GM12878 (cell line): ENCODE measurements at regions not wholly inside any gene's neighbourhood (a gene's known extent, or its start where the extent isn't known, plus 50 kb on each side); places are given as distances from the start of the nearest gene placed in this dataset.
A peak's percentile ranks its signal among the peaks of the same experiment; 100 is the strongest.

Experiments
- ATAC-seq: fragments of 200-7000 bp; cut with Tn5 transposase; 3 replicates; pipeline ENCODE4 v1.9.1; 2020; ENCODE audit warnings: mild to moderate bottlenecking, moderate library complexity
- BruUV-seq: library from RNA; stranded (reverse); fragments of 400-500 nt; replicated peaks from 2 replicates; lab custom pipeline; 2021; lab: Mats Ljungman, UMichigan
- CTCF ChIA-PET: fragments of 300-600 bp; sonication (Branson Sonifier 250); formaldehyde crosslinking; extraction: SDS; loops from one replicate; lab custom pipeline; 2021; ENCODE audit warnings: inconsistent platforms; lab: Yijun Ruan, JAX
- POLR2A ChIA-PET: fragments of 350-600 bp; formaldehyde crosslinking; extraction: SDS; loops from one replicate; lab custom pipeline; 2021; ENCODE audit warnings: inconsistent platforms; lab: Charles Lee
- RAD21 ChIA-PET: fragments of 300-600 bp; sonication (Branson Sonifier 250); formaldehyde crosslinking; loops from one replicate; lab custom pipeline; 2023; ENCODE audit warnings: antibody characterized with exemption; ENCODE audit not compliant: unreplicated experiment; lab: Charles Lee
- SMC1A ChIA-PET: fragments of 300-600 bp; sonication (Branson Sonifier 250); formaldehyde crosslinking; loops from one replicate; lab custom pipeline; 2023; ENCODE audit not compliant: unreplicated experiment, uncharacterized antibody; lab: Charles Lee
- DNase-seq: peaks from one replicate; pipeline ENCODE4 v3.0.0-alpha.2; 2011; ENCODE audit warnings: low read depth, low spot score
- FAIRE-seq: peaks from 3 replicates; lab custom pipeline; 2011; peaks lifted over from hg19 to GRCh38; lab: Jason Lieb, UNC
- H2AFZ ChIP-seq: 2 replicates; pipeline ENCODE4 v1.6.0; 2011; ENCODE audit warnings: low read depth, low read length, control low read depth; ENCODE audit not compliant: control insufficient read depth
- H3K27ac ChIP-seq: 2 replicates; pipeline ENCODE4 v1.5.1; 2011; ENCODE audit warnings: control low read depth; ENCODE audit not compliant: control insufficient read depth, insufficient read depth
- H3K27me3 ChIP-seq, 2 experiments: replicated peaks in 1 of 2; 2 replicates each; pipeline versions ENCODE4 v1.6.0 to v1.6.1; 2011; ENCODE audit warnings: low read length in 1 of 2; ENCODE audit not compliant: control insufficient read depth in 2 of 2, insufficient read depth in 2 of 2
- H3K36me3 ChIP-seq, 2 experiments: 2 replicates each; pipeline ENCODE4 v1.5.1; 2011; ENCODE audit warnings: low read length in 1 of 2; ENCODE audit not compliant: control insufficient read depth in 2 of 2, insufficient read depth in 2 of 2
- H3K4me1 ChIP-seq: 2 replicates; pipeline ENCODE4 v1.6.1; 2011; ENCODE audit warnings: mild to moderate bottlenecking, low read length, moderate library complexity, mixed read lengths; ENCODE audit not compliant: control insufficient read depth, insufficient read depth
- H3K4me2 ChIP-seq: 2 replicates; pipeline ENCODE4 v1.6.0; 2011; ENCODE audit warnings: control low read depth; ENCODE audit not compliant: control insufficient read depth, insufficient read depth
- H3K4me3 ChIP-seq: fragments of 200-600 bp; sonication (generic); 2 replicates; pipeline ENCODE4 v1.5.1; 2016
- H3K79me2 ChIP-seq: 2 replicates; pipeline ENCODE4 v1.6.0; 2011; ENCODE audit warnings: low read length; ENCODE audit not compliant: control insufficient read depth, insufficient read depth
- H3K9ac ChIP-seq: 2 replicates; pipeline ENCODE4 v1.8.0; 2011; ENCODE audit warnings: low read length, control low read depth, mixed read lengths; ENCODE audit not compliant: control insufficient read depth, insufficient read depth
- H3K9me3 ChIP-seq: replicated peaks from 3 replicates; pipeline ENCODE4 v1.5.1; 2011; ENCODE audit warnings: mild to moderate bottlenecking, low read length; ENCODE audit not compliant: control insufficient read depth, insufficient read depth
- H4K20me1 ChIP-seq: 2 replicates; pipeline ENCODE4 v1.6.0; 2011; ENCODE audit not compliant: control insufficient read depth, insufficient read depth
- ATF7 ChIP-seq: fragments of 450-650 bp; IDR thresholded peaks from 2 replicates; pipeline ENCODE4 v1.6.1; 2016; ENCODE audit warnings: low read depth, mild to moderate bottlenecking
- IKZF1 ChIP-seq: fragments of 450-650 bp; conservative IDR thresholded peaks from 2 replicates; pipeline ENCODE4 v1.6.1; 2017; ENCODE audit warnings: antibody characterized with exemption, mild to moderate bottlenecking
- NRF1 ChIP-seq: conservative IDR thresholded peaks from 2 replicates; pipeline ENCODE4 v1.6.1; 2011; ENCODE audit warnings: mild to moderate bottlenecking, low read depth, low read length, improper control_type of control experiment
- POU2F2 ChIP-seq: IDR thresholded peaks from 3 replicates; pipeline ENCODE4 v1.6.1; 2011; ENCODE audit warnings: low read depth, mild to moderate bottlenecking, low read length, borderline replicate concordance
- ZNF207 ChIP-seq: fragments of 450-650 bp; IDR thresholded peaks from 2 replicates; pipeline ENCODE4 v1.6.1; 2014; ENCODE audit warnings: antibody characterized with exemption, mild to moderate bottlenecking, borderline replicate concordance
- WGBS: methylation state at CpG from one replicate; pipeline ENCODE4 v1.1.6; 2016; ENCODE audit warnings: low lambda C conversion rate; ENCODE audit not compliant: insufficient replicate concordance, insufficient coverage; ENCODE audit errors: missing lambda C conversion rate; 5-methylcytosine and 5-hydroxymethylcytosine counted together
- in situ Hi-C: fragments of 300-500 bp; cut with MboI; formaldehyde crosslinking; loops from 9 replicates; pipeline ENCODE4 v1.14.3; 2018; ENCODE audit warnings: mixed read lengths
- intact Hi-C: fragments of 100-400 bp; cut with micrococcal nuclease; formaldehyde crosslinking; loops from one replicate; pipeline ENCODE4 v1.14.2; 2022; ENCODE audit not compliant: unreplicated experiment
- TF ChIP-seq, protein P1 (sequence below): IDR thresholded peaks from 2 replicates; pipeline ENCODE4 v1.6.1; 2011; ENCODE audit warnings: low read depth, mild to moderate bottlenecking, low read length, moderate library complexity, borderline replicate concordance; ENCODE audit errors: extremely low read depth

DNA sequence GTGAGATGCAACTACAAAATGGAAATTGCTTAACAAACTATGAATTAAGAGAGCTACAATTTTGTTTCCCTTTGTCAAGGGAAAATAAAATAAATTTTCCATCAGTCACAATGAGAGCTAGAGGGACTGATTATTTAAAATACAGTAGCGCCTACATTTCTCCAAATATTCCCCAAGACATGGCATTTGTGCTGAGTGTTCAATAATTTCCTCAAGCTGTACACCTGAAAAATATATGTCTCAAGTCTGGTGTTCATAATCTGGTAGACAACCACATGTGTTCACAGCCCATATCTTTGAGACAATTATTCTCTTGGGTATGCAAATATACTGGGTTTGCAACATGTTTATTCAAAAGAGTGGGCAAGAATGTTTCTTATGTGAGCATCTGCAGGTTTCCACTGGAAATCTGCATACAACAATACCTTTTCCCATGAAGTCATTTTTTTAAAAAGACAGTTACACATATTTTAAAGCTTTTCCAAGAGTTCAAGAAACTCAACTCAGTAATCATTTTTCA is 240.1 kb upstream of the VRK2 start:
- H2AFZ ChIP-seq: no peak overlapping the region
- no peaks in the 10 kb centered on the region for H4K20me1 ChIP-seq
- intact Hi-C loops: loop anchor here (5.0 kb wide), 1 partner anchor 76 kb away; no protein-coding TSS in a partner anchor
- SMC1A ChIA-PET: interaction anchor here (0.7 to 4.8 kb wide), 16 partner anchors 8 to 115 kb away, joined by 3 to 33 read pairs (median 5); no protein-coding TSS in a partner anchor
- RAD21 ChIA-PET: interaction anchor here (0.9 to 1.7 kb wide), 4 partner anchors 47 to 99 kb away, joined by 3 to 7 read pairs (median 3); no protein-coding TSS in a partner anchor
- no peak for DNase-seq
- in situ Hi-C loops: no loop called here
- BruUV-seq: no TSS peak
- H3K27ac ChIP-seq: no peak overlapping the region
- no peak overlapping the region for H3K9ac ChIP-seq
- no peak overlapping the region for H3K4me2 ChIP-seq
- H3K9me3 ChIP-seq: no peaks in the 10 kb centered on the region; the same call in 2 of the 3 replicates
- no peaks in the 10 kb centered on the region for H3K27me3 ChIP-seq
- POLR2A ChIA-PET: interaction anchor here (1.2 to 1.4 kb wide), 2 partner anchors 9 to 74 kb away, joined by 4 to 6 read pairs; no protein-coding TSS in a partner anchor
- CTCF ChIA-PET: interaction anchor here (0.7 to 2.8 kb wide), 3 partner anchors 14 to 47 kb away, joined by 3 to 15 read pairs (median 3); no protein-coding TSS in a partner anchor
- H3K36me3 ChIP-seq: no peaks in the 10 kb centered on the region
- H3K4me3 ChIP-seq: no peak overlapping the region
- peaks cover 8% of the 10 kb centered on the region; the same call in 1 of the 2 replicates for H3K4me1 ChIP-seq
- peak; percentile 31; the same call in 2 of the 3 replicates for ATAC-seq
- no peak for FAIRE-seq
- TF ChIP-seq ZNF207: no peak
- TF ChIP-seq, protein P1, sequence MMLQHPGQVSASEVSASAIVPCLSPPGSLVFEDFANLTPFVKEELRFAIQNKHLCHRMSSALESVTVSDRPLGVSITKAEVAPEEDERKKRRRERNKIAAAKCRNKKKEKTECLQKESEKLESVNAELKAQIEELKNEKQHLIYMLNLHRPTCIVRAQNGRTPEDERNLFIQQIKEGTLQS: no peak
- no peak for TF ChIP-seq IKZF1
- peak; percentile 46; the same call in 1 of the 3 replicates for TF ChIP-seq POU2F2
- peak; percentile 44; the same call in 1 of the 2 replicates for TF ChIP-seq ATF7
- no peak for TF ChIP-seq NRF1
- H3K79me2 ChIP-seq: no peaks in the 10 kb centered on the region
- WGBS: 82% methylated on average over 1 of the region's 1 CpG
